Mesendoderm (in vitro differentiated cells): ENCODE measurements at regions not wholly inside any gene's neighbourhood (a gene's known extent, or its start where the extent isn't known, plus 50 kb on each side); places are given as distances from the start of the nearest gene placed in this dataset.

Experiments used
- DNase-seq: peaks from one replicate; pipeline ENCODE4 v3.0.0; 2013
- H2AK5ac ChIP-seq: 2 replicates; pipeline ENCODE4 v1.6.1; 2013; ENCODE audit warnings: low read length, inconsistent platforms
- H2BK120ac ChIP-seq: 2 replicates; pipeline ENCODE4 v1.6.1; 2013; ENCODE audit warnings: low read depth, mild to moderate bottlenecking, low read length, moderate library complexity, mixed read lengths
- H2BK15ac ChIP-seq: replicated peaks from 2 replicates; pipeline ENCODE4 v1.6.1; 2013; ENCODE audit warnings: low read depth, mild to moderate bottlenecking, moderate library complexity
- H2BK5ac ChIP-seq: 2 replicates; pipeline ENCODE4 v1.6.1; 2013; ENCODE audit warnings: low read length, inconsistent platforms
- H3K18ac ChIP-seq: 2 replicates; pipeline ENCODE4 v1.6.1; 2013; ENCODE audit warnings: mild to moderate bottlenecking, low read length, mixed read lengths
- H3K23ac ChIP-seq: one replicate; pipeline ENCODE4 v1.6.1; 2013; ENCODE audit warnings: low read length
- H3K27ac ChIP-seq: 2 replicates; pipeline ENCODE4 v1.5.1; 2013; ENCODE audit warnings: low read depth, mild to moderate bottlenecking, inconsistent platforms, low read length, moderate library complexity
- H3K27me3 ChIP-seq: 2 replicates; pipeline ENCODE4 v1.6.1; 2013; ENCODE audit warnings: low read length, control low read depth, mild to moderate bottlenecking, inconsistent platforms; ENCODE audit not compliant: insufficient read depth, poor library complexity
- H3K36me3 ChIP-seq: 2 replicates; pipeline ENCODE4 v1.6.1; 2013; ENCODE audit warnings: low read length, inconsistent platforms; ENCODE audit not compliant: control insufficient read depth, insufficient read depth
- H3K4ac ChIP-seq: one replicate; pipeline ENCODE4 v1.6.1; 2013; ENCODE audit warnings: low read depth, mild to moderate bottlenecking, low read length, moderate library complexity
- H3K4me1 ChIP-seq: 2 replicates; pipeline ENCODE4 v1.6.1; 2013; ENCODE audit warnings: low read depth, low read length, inconsistent platforms; ENCODE audit not compliant: control insufficient read depth
- H3K4me2 ChIP-seq: 2 replicates; pipeline ENCODE4 v1.6.1; 2013; ENCODE audit warnings: low read length
- H3K4me3 ChIP-seq: 2 replicates; pipeline ENCODE4 v1.5.1; 2013; ENCODE audit warnings: mild to moderate bottlenecking, low read length
- H3K56ac ChIP-seq: one replicate; pipeline ENCODE4 v1.6.1; 2013; ENCODE audit warnings: low read length
- H3K79me1 ChIP-seq: 2 replicates; pipeline ENCODE4 v1.6.1; 2013; ENCODE audit warnings: low read length, inconsistent platforms
- H3K79me2 ChIP-seq: 2 replicates; pipeline ENCODE4 v1.6.1; 2013; ENCODE audit warnings: mild to moderate bottlenecking, low read length; ENCODE audit not compliant: control insufficient read depth, insufficient read depth
- H3K9ac ChIP-seq: 2 replicates; pipeline ENCODE4 v1.6.1; 2013; ENCODE audit warnings: low read length, inconsistent platforms
- H4K5ac ChIP-seq: one replicate; pipeline ENCODE4 v1.6.1; 2013; ENCODE audit warnings: low read length
- H4K8ac ChIP-seq: one replicate; pipeline ENCODE4 v1.6.1; 2013; ENCODE audit warnings: low read depth, mild to moderate bottlenecking, control low read depth, low read length, moderate library complexity
- WGBS: extraction: QIAGEN DNeasy Blood & Tissue Kit; methylation state at CpG from one replicate; pipeline ENCODE4 v1.1.7; 2013; ENCODE audit warnings: low lambda C conversion rate, missing lambda C conversion rate; ENCODE audit not compliant: insufficient coverage; ENCODE audit errors: extremely low coverage; 5-methylcytosine and 5-hydroxymethylcytosine counted together

- H3K4me3 ChIP-seq = no peak overlapping the region
- H2AK5ac ChIP-seq = no peak overlapping the region
- no peak overlapping the region for H3K9ac ChIP-seq
- no peak overlapping the region for H4K5ac ChIP-seq
- DNase-seq = peak; percentile 31
- no peak overlapping the region for H3K23ac ChIP-seq
- no peaks in the 10 kb centered on the region for H3K27me3 ChIP-seq
- H2BK5ac ChIP-seq = no peak overlapping the region
- no peak overlapping the region for H3K27ac ChIP-seq
- no peak overlapping the region for H2BK15ac ChIP-seq
- no peak overlapping the region for H3K4me2 ChIP-seq
- no peaks in the 10 kb centered on the region for H3K79me2 ChIP-seq
- no CpG with 5 or more reads among the region's 2 CpGs for WGBS
- H3K36me3 ChIP-seq = no peaks in the 10 kb centered on the region
- no peak overlapping the region for H3K56ac ChIP-seq
- no peak overlapping the region for H3K18ac ChIP-seq
- no peaks in the 10 kb centered on the region for H3K79me1 ChIP-seq
- H3K4me1 ChIP-seq = peaks cover 3% of the 10 kb centered on the region
- H2BK120ac ChIP-seq = no peak overlapping the region
- no peak overlapping the region for H4K8ac ChIP-seq
- no peak overlapping the region for H3K4ac ChIP-seq
Measured at GRCh38 chr17:70767102-70767701, 597.9 kb downstream of the KCNJ2 start.

GRCh38 chr17:70769956-70770355 is 600.6 kb downstream of the KCNJ2 start:
- WGBS = no CpG with 5 or more reads among the region's 1 CpG
- no peaks in the 10 kb centered on the region for H3K79me2 ChIP-seq

GRCh38 chr17:70771804-70772386 is 602.6 kb downstream of the KCNJ2 start:
- Histone ChIP-seq H3K4me2 (no peak overlapping the region), H2BK15ac (no peak overlapping the region), H3K56ac (no peak overlapping the region), H3K18ac (peak overlapping the region; percentile 41), H3K27ac (no peak overlapping the region), H2BK120ac (no peak overlapping the region), H3K36me3 (no peaks in the 10 kb centered on the region), H3K4me1 (peaks cover 3% of the 10 kb centered on the region), H3K4me3 (no peak overlapping the region), H3K9ac (no peak overlapping the region), H4K8ac (no peak overlapping the region), H3K23ac (no peak overlapping the region), H3K79me2 (no peaks in the 10 kb centered on the region), H3K4ac (no peak overlapping the region), H2BK5ac (no peak overlapping the region), H3K79me1 (no peaks in the 10 kb centered on the region), H4K5ac (no peak overlapping the region), H2AK5ac (no peak overlapping the region), H3K27me3 (no peaks in the 10 kb centered on the region)
- DNase-seq = no peak
- no CpG with 5 or more reads among the region's 14 CpGs for WGBS

More at GRCh38 chr17:70769956-70770355, 600.6 kb downstream of the KCNJ2 start:
- no peaks in the 10 kb centered on the region for H3K36me3 ChIP-seq
- no peak overlapping the region for H3K4me3 ChIP-seq
- peaks cover 3% of the 10 kb centered on the region for H3K4me1 ChIP-seq
- H3K4me2 ChIP-seq = no peak overlapping the region
- H2BK120ac ChIP-seq = no peak overlapping the region
- H3K79me1 ChIP-seq = no peaks in the 10 kb centered on the region
- no peak overlapping the region for H3K18ac ChIP-seq
- H3K56ac ChIP-seq = no peak overlapping the region
- H3K23ac ChIP-seq = no peak overlapping the region
- no peak overlapping the region for H3K4ac ChIP-seq
- peak; percentile 21 for DNase-seq
- no peak overlapping the region for H2AK5ac ChIP-seq
- no peak overlapping the region for H4K5ac ChIP-seq
- H4K8ac ChIP-seq = no peak overlapping the region
- H2BK15ac ChIP-seq = no peak overlapping the region
- H3K27ac ChIP-seq = peak overlapping the region; percentile 17
- no peaks in the 10 kb centered on the region for H3K27me3 ChIP-seq
- no peak overlapping the region for H2BK5ac ChIP-seq
- no peak overlapping the region for H3K9ac ChIP-seq

GRCh38 chr17:70772761-70773160 is 603.4 kb downstream of the KCNJ2 start:
- Histone ChIP-seq H3K18ac (no peak overlapping the region), H3K4me3 (no peak overlapping the region), H3K4ac (no peak overlapping the region), H2BK5ac (no peak overlapping the region), H3K4me2 (no peak overlapping the region), H3K23ac (no peak overlapping the region), H3K27me3 (no peaks in the 10 kb centered on the region), H4K8ac (no peak overlapping the region), H3K56ac (no peak overlapping the region), H3K79me2 (no peaks in the 10 kb centered on the region), H3K4me1 (peaks cover 3% of the 10 kb centered on the region), H2AK5ac (no peak overlapping the region), H2BK120ac (no peak overlapping the region), H4K5ac (no peak overlapping the region), H3K79me1 (no peaks in the 10 kb centered on the region), H3K27ac (no peak overlapping the region), H2BK15ac (no peak overlapping the region), H3K36me3 (no peaks in the 10 kb centered on the region), H3K9ac (no peak overlapping the region)
- WGBS = no CpG with 5 or more reads among the region's 7 CpGs
- DNase-seq = no peak

GRCh38 chr17:70773258-70773657 is 603.9 kb downstream of the KCNJ2 start:
- no peak for DNase-seq
- H3K4ac ChIP-seq = no peak overlapping the region
- H3K27ac ChIP-seq = no peak overlapping the region
- H3K4me1 ChIP-seq = peaks cover 3% of the 10 kb centered on the region
- H3K36me3 ChIP-seq = no peaks in the 10 kb centered on the region
- no peak overlapping the region for H4K8ac ChIP-seq
- H3K9ac ChIP-seq = no peak overlapping the region
- no peak overlapping the region for H4K5ac ChIP-seq
- no CpG with 5 or more reads among the region's 1 CpG for WGBS
- no peak overlapping the region for H3K18ac ChIP-seq
- H3K79me2 ChIP-seq = no peaks in the 10 kb centered on the region
- H3K56ac ChIP-seq = no peak overlapping the region
- no peak overlapping the region for H2BK120ac ChIP-seq
- no peak overlapping the region for H3K4me3 ChIP-seq
- no peak overlapping the region for H3K23ac ChIP-seq
- no peak overlapping the region for H3K4me2 ChIP-seq
- no peak overlapping the region for H2BK5ac ChIP-seq
- H3K27me3 ChIP-seq = no peaks in the 10 kb centered on the region
- no peak overlapping the region for H2AK5ac ChIP-seq
- H3K79me1 ChIP-seq = no peaks in the 10 kb centered on the region
- no peak overlapping the region for H2BK15ac ChIP-seq
